Gastroesophageal sphincter (tissue), 2 donors: ENCODE measurements at regions not wholly inside any gene's neighbourhood (a gene's known extent, or its start where the extent isn't known, plus 50 kb on each side); places are given as distances from the start of the nearest gene placed in this dataset.

Source experiments
- EP300 ChIP-seq: sonication (generic); formaldehyde crosslinking; IDR thresholded peaks from one replicate; pipeline ENCODE4 v1.6.1; 2017; ENCODE audit warnings: antibody characterized with exemption, mild to moderate bottlenecking
- POLR2AphosphoS5 ChIP-seq: sonication (generic); formaldehyde crosslinking; IDR thresholded peaks from one replicate; pipeline ENCODE4 v1.6.1; 2017; ENCODE audit warnings: antibody characterized with exemption

DNA sequence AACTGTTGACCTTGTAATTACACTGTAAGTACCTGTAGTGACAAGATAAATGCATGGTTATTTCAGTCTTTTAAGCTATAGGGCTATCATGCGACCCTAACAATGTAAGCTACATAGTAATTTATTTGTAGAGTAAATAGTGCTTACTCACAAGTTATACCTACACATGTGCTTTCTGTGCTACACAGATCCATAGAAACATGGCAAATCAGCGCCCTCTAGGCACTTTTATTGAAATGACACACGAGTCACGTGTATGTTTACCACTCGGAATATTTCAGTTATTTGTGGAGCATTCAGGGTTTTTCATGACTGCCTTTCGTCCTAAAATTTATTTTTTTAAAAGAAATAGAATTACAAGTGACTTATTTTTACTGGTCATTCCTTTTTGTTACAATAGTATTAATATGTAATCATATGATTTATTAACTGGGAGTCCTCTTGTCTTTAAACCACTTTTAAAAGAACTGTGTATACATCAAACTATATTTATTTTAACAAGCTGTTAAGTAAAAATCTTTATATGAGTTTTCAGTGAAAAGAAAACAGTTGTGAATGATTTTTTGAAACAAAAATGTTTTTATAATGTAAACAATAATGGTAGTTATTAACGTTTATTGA is 1242.3 kb upstream of the WWC1 start:
- TF ChIP-seq EP300 = no peak
- no peak for TF ChIP-seq POLR2AphosphoS5
